ENCODE measurements at regions not wholly inside any gene's neighbourhood (a gene's known extent, or its start where the extent isn't known, plus 50 kb on each side); places are given as distances from the start of the nearest gene placed in this dataset.
"Not testable (repeated sequence)": the region's sequence is repeated elsewhere in the genome, so short reads cannot be mapped to it uniquely, and the experiment has no call there.

GRCh38 chr5:119694284-119694683, 64.9 kb downstream of the FAM170A start:
- DNase-seq (ENCODE audit: low spot score): no peak

DNA sequence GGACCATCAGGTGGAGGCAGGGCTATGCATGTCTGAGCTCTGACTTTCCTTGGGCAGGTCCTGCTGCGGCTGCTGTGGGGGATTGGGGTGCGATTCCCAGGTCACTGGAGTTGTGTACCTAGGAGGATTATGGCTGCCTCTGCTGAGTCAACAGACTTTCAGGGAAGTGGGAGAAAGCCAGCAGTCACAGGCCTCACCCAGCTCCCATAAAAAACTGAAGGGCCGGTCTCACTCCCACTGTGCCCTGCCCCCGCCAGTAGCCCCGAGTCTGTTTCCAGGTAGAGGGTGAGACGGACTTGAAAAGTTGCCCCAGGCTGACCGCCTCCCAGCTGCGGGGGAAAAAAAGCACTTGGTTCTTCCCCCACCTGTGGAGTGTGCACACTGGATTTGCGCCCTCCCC, 76.7 kb downstream of the FAM170A start:
- DNase-seq (ENCODE audit: low spot score): no peak

- DNase-seq (ENCODE audit: low spot score): no peak
Measured at GRCh38 chr5:119708076-119708790, 78.9 kb downstream of the FAM170A start.

DNA sequence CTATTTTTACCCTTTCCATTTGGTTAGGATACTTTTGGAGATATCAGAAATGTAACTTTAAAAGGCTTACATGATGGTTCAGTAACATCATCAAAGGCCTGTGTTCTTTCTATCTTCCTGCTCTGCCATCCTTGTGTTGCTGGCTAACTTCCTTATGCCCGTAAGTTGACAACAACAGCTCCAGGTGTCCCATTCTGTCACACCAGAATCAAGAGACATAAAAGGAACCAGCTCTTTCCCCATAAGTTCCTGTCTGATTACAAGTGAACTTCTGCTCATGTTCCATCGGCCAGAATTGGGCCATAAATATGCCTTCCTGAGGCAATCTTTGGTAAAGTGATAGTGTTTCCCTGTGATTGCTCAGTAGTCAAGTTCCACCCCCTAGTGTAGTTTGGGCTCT, 92.4 kb downstream of the FAM170A start:
- DNase-seq (ENCODE audit: low spot score): no peak

DNA sequence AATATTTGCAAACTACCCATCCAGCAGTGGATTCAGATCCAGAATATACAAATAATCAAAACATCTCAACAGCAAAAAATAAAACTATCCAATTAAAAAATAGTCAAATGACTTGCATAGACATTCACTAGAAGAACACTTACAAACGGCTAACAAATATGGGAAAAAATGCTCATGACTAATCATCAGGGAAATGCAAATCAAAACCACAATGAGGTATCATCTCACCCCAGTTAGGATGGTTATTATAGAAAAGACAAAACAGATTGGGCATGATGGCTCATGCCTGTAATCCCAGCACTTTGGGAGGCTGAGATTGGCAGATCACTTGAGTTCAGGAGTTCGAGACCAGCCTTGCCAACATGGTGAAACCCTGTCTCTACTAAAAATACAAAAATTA, 95.9 kb downstream of the FAM170A start:
- not testable (repeated sequence) for DNase-seq (ENCODE audit: low spot score)

DNA sequence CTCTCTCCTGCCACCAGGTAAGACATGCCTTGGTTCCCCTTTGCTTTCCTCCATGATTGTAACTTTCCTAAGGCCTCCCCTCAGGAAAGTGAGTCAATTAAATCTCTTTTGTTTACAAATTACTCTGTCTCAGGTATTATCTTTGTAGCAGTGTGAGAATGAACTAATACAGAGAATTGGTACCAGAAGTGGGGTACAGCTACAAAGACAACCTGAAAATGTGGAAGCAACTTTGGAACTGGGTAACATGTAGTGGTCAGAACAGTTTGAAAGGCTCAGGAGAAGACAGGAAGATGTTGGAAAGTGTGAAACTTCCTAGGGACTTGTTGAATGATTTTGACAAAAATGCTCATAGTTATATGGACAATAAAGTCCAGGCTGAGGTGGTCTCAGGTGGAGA, 97.2 kb downstream of the FAM170A start:
- DNase-seq (ENCODE audit: low spot score): no peak

- DNase-seq (ENCODE audit: low spot score): no peak
Measured at GRCh38 chr5:119740225-119740624, 110.9 kb downstream of the FAM170A start.

DNA sequence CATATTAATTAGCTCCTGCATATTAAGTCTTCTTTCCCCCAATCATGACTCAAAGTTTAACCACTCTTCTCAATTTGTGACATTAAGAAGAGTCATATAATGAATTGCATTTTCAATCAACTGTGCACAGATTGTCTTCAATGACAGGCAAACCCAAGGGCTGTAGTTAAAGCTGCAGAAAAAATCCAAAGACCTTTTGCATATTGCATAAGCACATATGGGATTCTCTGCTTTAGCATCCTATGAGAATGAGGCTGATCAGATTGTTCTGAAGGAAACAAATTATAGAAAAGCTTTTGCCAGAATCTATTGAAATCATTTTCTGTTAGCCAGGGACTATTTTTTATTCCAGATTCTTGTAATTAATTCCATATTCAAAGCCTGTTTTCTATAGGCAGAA, 112.3 kb downstream of the FAM170A start:
- no peak for DNase-seq (ENCODE audit: low spot score)

DNA sequence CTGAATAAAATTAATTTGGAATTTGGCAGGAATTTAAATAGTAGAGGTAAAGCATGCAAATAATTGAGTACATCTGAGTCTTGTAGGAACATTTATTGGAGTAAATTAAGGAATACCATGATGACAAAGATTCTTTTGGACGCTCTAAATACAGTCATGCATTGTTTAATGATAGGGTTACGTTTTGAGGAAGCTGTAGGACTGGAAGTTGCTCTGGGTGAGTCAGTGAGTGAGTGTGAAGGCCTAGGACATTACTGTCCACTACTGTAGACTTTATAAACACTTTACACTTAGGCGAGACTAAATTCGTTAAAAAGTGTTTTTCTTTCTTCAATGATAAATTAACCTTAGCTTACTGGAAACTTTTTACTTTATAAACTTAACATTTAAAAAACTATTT, 113.0 kb downstream of the FAM170A start:
- DNase-seq (ENCODE audit: low spot score): no peak

DNA sequence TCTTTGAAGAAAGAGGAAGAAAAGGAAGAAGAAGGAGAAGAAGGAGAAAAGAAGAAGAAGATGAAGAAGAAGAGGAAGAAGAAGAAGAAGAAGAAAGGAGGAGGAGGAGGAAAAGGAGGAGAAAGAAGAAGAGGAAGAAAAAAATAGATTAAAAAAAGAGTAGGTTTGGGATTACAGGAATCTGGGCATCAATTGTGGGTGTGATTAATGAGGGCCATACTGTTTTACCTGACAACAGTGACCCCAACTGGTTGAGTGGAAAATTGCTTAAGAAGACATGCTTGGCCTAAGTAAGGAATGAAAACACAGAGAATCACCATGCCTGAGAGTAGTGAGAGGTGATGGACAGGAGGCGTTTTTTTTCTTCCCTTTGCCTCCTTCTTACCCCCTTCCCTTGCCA, 114.6 kb downstream of the FAM170A start:
- DNase-seq (ENCODE audit: low spot score): peak; percentile 79

- DNase-seq (ENCODE audit: low spot score): no peak
Measured at GRCh38 chr5:119745976-119746375, 116.6 kb downstream of the FAM170A start.

DNA sequence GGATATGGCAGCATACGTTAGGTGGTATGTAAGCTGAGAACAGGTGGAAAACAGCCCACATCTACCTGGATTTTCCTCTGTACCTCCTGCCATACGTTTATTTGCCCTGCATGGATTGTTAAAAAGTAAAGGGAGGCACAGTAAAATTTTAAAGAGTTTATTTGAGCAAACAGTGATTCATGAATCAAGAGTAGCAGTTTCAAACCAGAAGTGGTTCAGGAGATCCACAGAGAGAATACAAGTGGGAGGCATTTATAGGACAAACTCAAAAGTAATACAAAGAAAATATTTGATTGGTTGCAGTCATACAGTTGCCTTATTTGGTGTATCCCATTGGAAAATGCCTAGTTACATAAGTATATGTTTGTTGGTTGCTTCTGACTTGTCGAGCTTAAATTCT, 117.6 kb downstream of the FAM170A start:
- DNase-seq (ENCODE audit: low spot score): no peak

- DNase-seq (ENCODE audit: low spot score): no peak
Measured at GRCh38 chr5:119750887-119751733, 121.8 kb downstream of the FAM170A start.

GRCh38 chr5:119751734-119752094, 122.4 kb downstream of the FAM170A start:
- DNase-seq (ENCODE audit: low spot score): no peak

DNA sequence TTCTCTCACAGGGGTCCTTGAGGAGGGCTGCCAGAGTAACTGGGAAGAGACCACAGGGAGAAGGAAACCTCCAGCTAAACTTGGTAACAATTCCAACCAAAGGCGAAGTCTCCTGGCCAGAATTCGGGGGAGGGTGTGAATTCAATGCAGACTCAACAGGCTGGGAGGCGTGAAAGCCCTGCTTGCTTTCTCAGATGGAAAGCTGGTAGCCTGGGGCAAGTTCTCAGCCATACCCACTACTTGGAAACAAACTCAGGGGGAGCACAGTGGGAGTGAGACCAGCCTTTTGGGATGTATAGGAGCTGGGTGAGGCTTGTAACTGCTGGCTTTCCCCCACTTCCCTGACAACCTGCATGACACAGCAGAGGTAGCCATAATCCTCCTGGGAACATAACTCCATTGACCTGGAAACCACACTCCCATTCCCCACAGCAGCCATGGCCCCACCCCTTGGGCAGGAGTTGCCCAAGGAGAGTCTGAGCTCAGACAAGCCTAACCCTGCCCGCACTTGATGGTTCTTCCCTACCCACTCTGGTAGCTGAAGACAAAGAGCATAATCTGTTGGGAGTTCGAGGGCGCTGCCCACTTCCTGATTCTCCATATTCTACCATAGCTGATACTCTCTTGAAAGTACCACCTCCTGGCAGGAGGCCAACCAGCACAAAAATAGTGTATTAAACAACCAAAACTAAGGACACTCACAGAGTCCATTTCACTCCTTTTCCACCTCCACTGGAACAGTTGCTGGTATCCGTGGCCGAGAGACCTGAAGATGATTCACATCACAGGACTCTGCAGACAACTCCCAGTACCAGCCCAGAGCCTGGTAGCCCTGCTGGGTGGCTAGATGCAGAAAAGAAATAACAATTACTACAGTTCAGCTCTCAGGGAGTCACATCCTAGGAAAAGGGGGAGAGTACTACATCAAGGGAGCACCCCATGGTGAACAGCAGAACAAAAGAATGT, 123.8 kb downstream of the FAM170A start:
- no peak for DNase-seq (ENCODE audit: low spot score)

DNA sequence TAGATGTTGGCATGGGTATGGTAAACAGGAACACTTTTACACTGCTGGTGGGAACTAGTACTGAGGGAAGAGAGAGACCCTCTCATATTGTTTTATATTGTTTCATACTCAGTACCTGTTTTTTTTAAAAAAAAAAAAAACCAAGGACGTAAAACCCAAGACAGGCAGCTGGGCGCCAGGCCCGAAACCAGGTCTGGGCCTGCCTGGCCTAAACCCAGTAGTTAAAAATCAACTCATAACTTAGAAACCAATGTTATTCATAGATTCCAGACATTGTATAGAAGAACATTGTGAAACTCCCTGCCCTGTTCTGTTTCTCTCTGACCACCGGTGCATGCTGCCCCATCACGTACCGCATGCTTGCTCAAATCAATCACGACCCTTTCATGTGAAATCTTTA, 125.5 kb downstream of the FAM170A start:
- not testable (repeated sequence) for DNase-seq (ENCODE audit: low spot score)

GRCh38 chr5:119757276-119757675, 127.9 kb downstream of the FAM170A start:
- no peak for DNase-seq (ENCODE audit: low spot score)

DNA sequence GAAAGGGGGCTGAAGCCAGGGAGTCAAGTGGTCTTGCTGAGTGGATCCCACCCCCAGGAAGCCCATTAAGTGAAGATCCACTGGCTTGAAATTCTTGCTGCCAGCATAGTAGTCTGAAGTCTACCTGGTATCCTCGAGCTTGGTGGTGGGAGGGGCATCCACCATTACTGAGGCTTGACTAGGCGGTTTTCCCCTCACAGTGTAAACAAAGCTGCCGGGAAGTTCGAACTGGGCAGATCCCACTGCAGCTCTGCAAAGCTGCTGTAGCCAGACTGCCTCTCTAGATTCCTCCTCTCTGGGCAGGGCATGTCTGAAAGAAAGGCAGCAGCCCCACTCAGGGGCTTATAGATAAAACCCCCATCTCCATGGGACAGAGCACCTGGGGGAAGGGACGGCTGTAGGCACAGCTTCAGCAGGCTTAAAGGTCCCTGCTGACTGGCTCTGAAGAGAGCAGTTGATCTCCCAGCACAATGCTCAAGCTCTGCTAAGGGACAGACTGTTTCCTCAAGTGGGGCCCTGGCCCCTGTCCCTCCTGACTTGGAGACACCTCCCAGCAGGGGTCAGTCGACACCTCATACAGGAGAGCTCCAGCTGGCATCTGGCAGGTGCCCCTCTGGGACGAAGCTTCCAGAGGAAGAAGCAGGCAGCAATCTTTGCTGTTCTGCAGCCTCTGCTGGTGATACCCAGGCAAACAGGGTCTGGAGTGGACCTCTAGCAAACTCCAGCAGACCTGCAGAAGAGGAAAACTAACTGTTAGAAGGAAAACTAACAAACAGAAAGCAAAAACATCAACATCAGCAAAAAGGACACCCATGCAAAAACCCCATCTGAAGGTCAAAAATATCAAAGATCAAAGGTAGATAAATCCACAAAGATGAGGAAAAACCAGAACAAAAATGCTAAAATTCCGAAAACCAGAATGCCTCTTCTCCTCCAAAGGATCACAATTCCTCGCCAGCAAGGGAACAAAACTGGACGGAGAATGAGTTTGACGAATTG, 140.6 kb downstream of the FAM170A start:
- DNase-seq (ENCODE audit: low spot score): peak; percentile 6

DNA sequence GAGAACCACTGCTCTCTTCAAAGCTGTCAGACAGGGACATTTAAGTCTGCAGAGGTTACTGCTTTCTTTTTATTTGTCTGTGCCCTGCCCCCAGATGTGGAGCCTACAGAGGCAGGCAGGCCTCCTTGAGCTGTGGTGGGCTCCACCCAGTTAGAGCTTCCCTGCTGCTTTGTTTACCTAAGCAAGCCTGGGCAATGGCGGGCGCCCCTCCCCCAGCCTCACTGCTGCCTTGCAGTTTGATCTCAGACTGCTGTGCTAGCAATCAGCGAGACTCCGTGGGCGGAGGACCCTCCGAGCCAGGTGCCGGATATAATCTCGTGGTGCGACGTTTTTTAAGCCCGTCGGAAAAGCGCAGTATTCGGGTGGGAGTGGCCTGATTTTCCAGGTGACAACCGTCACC, 150.8 kb downstream of the FAM170A start:
- DNase-seq (ENCODE audit: low spot score): not testable (repeated sequence)

DNA sequence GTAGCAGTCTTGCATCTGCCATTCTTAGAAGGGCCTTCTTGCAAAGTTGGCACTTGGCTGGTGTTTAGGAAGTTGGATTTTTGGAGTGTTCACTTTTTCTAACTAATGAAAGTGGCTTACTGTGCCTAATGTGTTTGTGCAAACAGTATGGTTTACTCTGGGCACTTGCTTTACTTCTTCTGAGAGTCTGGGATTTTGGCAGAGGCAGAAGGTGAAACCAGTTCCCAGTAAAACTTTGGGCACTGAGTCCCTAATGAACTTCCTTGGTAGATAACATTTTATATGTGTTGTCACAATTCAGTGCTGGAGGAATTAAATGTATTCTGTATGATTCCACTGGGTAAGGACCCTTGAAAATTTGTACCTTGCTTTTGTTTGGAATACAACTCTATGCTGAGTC, 155.7 kb downstream of the FAM170A start:
- DNase-seq (ENCODE audit: low spot score): no peak
